ENCODE measurements at regions not wholly inside any gene's neighbourhood (a gene's known extent, or its start where the extent isn't known, plus 50 kb on each side); places are given as distances from the start of the nearest gene placed in this dataset.

DNA sequence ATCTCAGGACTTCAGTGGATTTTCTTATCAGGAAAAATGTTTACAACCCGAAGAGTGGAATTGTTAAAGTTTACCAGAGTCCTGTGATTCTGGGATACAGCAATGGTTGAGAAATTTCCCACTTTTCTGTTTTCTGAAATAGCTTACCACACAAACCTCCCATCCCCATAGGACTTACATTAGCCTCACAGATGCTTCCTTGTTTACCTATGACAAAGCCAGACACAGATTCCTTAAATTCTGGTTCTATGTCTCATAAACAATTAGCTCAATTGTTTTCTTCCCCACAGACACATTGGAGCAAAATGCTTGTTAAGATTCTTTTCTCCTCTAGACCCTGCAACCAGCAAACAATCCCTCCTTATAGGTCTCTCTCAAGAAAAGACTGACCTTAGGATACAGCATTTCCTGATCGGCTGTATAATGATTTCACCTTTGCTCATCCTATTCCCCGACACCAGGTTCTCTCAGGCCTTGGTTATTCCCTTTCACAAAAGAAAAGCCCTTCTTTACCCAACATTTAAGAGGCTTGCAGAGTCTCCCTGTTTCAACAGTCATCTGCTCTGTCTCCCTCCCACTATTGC, 886.2 kb downstream of the ARAP2 start:
- whole genome bisulfite sequencing (ENCODE audit: missing lambda C conversion rate): 4% methylated on average over 3 of the region's 3 CpGs
- H3K27ac ChIP-seq: no peak overlapping the region
- FAIRE-seq (no peak), ATAC-seq (peak in 1 of 2 experiments; percentile 48; a peak in 2 of 6 replicates), DNase-seq (ENCODE audit: low read depth in 1 of 2, low spot score in 1 of 2) (peak in 1 of 2 experiments; percentile 20)
- no peaks in the 10 kb centered on the region for H3K9me3 ChIP-seq
- CTCF ChIA-PET: no interaction called here
- H3K4me2 ChIP-seq: peak overlapping the region; percentile 6; the same call in 1 of the 3 replicates
- POLR2A ChIA-PET: no interaction called here
- no peak overlapping the region for H3K4me3 ChIP-seq
- no peaks in the 10 kb centered on the region for H3K4me1 ChIP-seq
- TF ChIP-seq KDM5A (IDR thresholded peaks at IDR 0.05): no peak
- TF ChIP-seq CEBPB (IDR thresholded peaks at IDR 0.05): no peak
- TF ChIP-seq BHLHE40 (IDR thresholded peaks at IDR 0.05; ENCODE audit: low read depth, low read length): no peak
- no peak for TF ChIP-seq RAD21 (conservative IDR thresholded peaks at IDR 0.05 in 1 of 2, IDR thresholded peaks at IDR 0.05 in 1 of 2)
- TF ChIP-seq, protein P1, sequence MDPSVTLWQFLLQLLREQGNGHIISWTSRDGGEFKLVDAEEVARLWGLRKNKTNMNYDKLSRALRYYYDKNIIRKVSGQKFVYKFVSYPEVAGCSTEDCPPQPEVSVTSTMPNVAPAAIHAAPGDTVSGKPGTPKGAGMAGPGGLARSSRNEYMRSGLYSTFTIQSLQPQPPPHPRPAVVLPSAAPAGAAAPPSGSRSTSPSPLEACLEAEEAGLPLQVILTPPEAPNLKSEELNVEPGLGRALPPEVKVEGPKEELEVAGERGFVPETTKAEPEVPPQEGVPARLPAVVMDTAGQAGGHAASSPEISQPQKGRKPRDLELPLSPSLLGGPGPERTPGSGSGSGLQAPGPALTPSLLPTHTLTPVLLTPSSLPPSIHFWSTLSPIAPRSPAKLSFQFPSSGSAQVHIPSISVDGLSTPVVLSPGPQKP (IDR thresholded peaks at IDR 0.05; ENCODE audit: low read depth, low read length): no peak
- no peak for TF ChIP-seq FOXS1 (CRISPR knock-in tag; IDR thresholded peaks at IDR 0.05)
- TF ChIP-seq FOSB (CRISPR knock-in tag; IDR thresholded peaks at IDR 0.05): no peak
- TF ChIP-seq ZC3H11A (IDR thresholded peaks at IDR 0.05): no peak
- no peak for TF ChIP-seq GATA3 (IDR thresholded peaks at IDR 0.05; ENCODE audit: borderline replicate concordance)
- TF ChIP-seq, protein P2, sequence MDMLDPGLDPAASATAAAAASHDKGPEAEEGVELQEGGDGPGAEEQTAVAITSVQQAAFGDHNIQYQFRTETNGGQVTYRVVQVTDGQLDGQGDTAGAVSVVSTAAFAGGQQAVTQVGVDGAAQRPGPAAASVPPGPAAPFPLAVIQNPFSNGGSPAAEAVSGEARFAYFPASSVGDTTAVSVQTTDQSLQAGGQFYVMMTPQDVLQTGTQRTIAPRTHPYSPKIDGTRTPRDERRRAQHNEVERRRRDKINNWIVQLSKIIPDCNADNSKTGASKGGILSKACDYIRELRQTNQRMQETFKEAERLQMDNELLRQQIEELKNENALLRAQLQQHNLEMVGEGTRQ (IDR thresholded peaks at IDR 0.05): no peak
- TF ChIP-seq ZSCAN20 (CRISPR knock-in tag; IDR thresholded peaks at IDR 0.05): no peak
- no peak for TF ChIP-seq RFX5 (IDR thresholded peaks at IDR 0.05)
- TF ChIP-seq ZNF302 (CRISPR knock-in tag; IDR thresholded peaks at IDR 0.05): no peak
- TF ChIP-seq POLR2AphosphoS2 (conservative IDR thresholded peaks at IDR 0.05; ENCODE audit: low read length): no peak
- no peak for TF ChIP-seq TFCP2L1 (CRISPR knock-in tag; IDR thresholded peaks at IDR 0.05)
- TF ChIP-seq, protein P3, sequence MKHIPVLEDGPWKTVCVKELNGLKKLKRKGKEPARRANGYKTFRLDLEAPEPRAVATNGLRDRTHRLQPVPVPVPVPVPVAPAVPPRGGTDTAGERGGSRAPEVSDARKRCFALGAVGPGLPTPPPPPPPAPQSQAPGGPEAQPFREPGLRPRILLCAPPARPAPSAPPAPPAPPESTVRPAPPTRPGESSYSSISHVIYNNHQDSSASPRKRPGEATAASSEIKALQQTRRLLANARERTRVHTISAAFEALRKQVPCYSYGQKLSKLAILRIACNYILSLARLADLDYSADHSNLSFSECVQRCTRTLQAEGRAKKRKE (CRISPR knock-in tag; IDR thresholded peaks at IDR 0.05; ENCODE audit: low read depth): no peak
- TF ChIP-seq CBX8 (IDR thresholded peaks at IDR 0.05): no peak
- TF ChIP-seq RNF2 (IDR thresholded peaks at IDR 0.05; ENCODE audit: borderline replicate concordance, low read depth): no peak
- TF ChIP-seq, protein P4, sequence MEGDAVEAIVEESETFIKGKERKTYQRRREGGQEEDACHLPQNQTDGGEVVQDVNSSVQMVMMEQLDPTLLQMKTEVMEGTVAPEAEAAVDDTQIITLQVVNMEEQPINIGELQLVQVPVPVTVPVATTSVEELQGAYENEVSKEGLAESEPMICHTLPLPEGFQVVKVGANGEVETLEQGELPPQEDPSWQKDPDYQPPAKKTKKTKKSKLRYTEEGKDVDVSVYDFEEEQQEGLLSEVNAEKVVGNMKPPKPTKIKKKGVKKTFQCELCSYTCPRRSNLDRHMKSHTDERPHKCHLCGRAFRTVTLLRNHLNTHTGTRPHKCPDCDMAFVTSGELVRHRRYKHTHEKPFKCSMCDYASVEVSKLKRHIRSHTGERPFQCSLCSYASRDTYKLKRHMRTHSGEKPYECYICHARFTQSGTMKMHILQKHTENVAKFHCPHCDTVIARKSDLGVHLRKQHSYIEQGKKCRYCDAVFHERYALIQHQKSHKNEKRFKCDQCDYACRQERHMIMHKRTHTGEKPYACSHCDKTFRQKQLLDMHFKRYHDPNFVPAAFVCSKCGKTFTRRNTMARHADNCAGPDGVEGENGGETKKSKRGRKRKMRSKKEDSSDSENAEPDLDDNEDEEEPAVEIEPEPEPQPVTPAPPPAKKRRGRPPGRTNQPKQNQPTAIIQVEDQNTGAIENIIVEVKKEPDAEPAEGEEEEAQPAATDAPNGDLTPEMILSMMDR (IDR thresholded peaks at IDR 0.05): no peak

DNA sequence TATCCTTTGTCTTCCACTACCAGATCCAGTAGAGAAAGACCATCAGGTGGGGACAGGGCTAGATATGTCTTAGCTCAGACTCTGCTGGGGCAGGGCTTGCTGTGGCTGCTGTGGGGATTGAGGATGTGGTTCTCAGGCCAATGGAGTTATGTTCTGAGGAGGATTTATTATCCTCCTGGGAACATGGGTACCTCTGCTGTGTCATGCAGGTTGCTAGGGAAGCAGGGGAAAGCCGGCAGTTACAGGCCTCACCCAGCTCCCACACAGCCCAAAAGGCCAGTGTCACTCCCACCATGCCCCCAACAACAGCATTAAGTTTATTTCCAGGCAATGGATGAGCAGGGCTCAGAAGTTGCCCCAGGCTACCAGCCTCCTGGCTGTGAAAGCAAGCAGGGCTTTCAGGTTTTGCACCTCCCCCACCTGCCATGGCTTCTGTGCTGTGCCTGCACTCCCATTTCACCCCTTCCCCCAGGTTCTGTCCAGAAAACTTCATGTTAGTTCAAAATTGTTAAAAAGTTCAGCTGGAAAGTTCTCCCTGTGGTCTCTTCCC, 879.9 kb downstream of the ARAP2 start:
- H3K9me3 ChIP-seq: no peaks in the 10 kb centered on the region
- no peak overlapping the region for H3K27ac ChIP-seq
- no peak overlapping the region for H3K4me2 ChIP-seq
- ChIA-PET CTCF (no interaction called here), POLR2A (no interaction called here)
- TF ChIP-seq ESRRA (IDR thresholded peaks at IDR 0.05; ENCODE audit: borderline replicate concordance, low read length): no peak
- TF ChIP-seq EHMT2 (IDR thresholded peaks at IDR 0.05; ENCODE audit: low read depth): no peak
- no peak for TF ChIP-seq POLR2A (IDR thresholded peaks at IDR 0.05; ENCODE audit: low read length)
- TF ChIP-seq HOXB5 (CRISPR knock-in tag; IDR thresholded peaks at IDR 0.05): no peak
- no peak for TF ChIP-seq RNF2 (IDR thresholded peaks at IDR 0.05; ENCODE audit: borderline replicate concordance, low read depth)
- TF ChIP-seq MYC (IDR thresholded peaks at IDR 0.05; ENCODE audit: borderline replicate concordance, low read length): no peak
- TF ChIP-seq SREBF2 (IDR thresholded peaks at IDR 0.05): no peak
- TF ChIP-seq HEYL (CRISPR knock-in tag; IDR thresholded peaks at IDR 0.05): no peak
- TF ChIP-seq, protein P5, sequence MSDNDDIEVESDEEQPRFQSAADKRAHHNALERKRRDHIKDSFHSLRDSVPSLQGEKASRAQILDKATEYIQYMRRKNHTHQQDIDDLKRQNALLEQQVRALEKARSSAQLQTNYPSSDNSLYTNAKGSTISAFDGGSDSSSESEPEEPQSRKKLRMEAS (IDR thresholded peaks at IDR 0.05): no peak
- no peak for TF ChIP-seq HDAC2 (IDR thresholded peaks at IDR 0.05)
- no peak for TF ChIP-seq RAD21 (conservative IDR thresholded peaks at IDR 0.05 in 1 of 2, IDR thresholded peaks at IDR 0.05 in 1 of 2)
- TF ChIP-seq HOXA7 (CRISPR knock-in tag; IDR thresholded peaks at IDR 0.05): no peak
- TF ChIP-seq, protein P6, sequence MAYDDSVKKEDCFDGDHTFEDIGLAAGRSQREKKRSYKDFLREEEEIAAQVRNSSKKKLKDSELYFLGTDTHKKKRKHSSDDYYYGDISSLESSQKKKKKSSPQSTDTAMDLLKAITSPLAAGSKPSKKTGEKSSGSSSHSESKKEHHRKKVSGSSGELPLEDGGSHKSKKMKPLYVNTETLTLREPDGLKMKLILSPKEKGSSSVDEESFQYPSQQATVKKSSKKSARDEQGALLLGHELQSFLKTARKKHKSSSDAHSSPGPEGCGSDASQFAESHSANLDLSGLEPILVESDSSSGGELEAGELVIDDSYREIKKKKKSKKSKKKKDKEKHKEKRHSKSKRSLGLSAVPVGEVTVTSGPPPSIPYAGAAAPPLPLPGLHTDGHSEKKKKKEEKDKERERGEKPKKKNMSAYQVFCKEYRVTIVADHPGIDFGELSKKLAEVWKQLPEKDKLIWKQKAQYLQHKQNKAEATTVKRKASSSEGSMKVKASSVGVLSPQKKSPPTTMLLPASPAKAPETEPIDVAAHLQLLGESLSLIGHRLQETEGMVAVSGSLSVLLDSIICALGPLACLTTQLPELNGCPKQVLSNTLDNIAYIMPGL (CRISPR knock-in tag; IDR thresholded peaks at IDR 0.05; ENCODE audit: borderline replicate concordance): no peak
- no peak for TF ChIP-seq NFE2L2 (conservative IDR thresholded peaks at IDR 0.05; ENCODE audit: low read length)
- no peak for TF ChIP-seq PHF8 (IDR thresholded peaks at IDR 0.05; ENCODE audit: borderline replicate concordance, low read depth)
- H3K4me3 ChIP-seq: no peak overlapping the region
- FAIRE-seq (no peak), ATAC-seq (no peak), DNase-seq (ENCODE audit: low read depth in 1 of 2, low spot score in 1 of 2) (no peak)
- no peaks in the 10 kb centered on the region for H3K4me1 ChIP-seq
- no CpG with 5 or more reads among the region's 1 CpG for WGBS (ENCODE audit: missing lambda C conversion rate)
